ENCODE measurements at regions not wholly inside any gene's neighbourhood (a gene's known extent, or its start where the extent isn't known, plus 50 kb on each side); places are given as distances from the start of the nearest gene placed in this dataset.

DNA sequence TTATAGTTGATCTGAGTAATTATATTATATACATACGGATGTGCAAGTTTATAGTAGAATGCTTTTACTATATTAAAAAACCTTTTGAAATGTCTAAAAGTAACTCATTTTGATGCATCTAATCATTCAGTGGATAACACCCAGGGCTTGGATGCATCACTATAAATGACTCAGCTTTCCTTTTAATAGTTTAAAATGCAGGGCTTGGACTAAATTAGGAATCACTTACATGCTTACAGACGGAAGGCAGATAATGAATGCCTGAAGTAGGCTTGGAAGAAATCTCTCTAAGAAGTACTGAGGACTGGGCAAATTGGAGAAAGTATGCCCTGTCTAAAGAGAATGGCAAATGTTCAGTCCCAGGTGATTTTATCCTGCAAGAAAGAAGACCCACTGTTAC lies 362.5 kb upstream of the CCNH start:
- H3K27me3 Mint-ChIP-seq (ENCODE audit: low read depth): peaks cover 3% of the 10 kb centered on the region
- H3K4me3 Mint-ChIP-seq: no peak overlapping the region
- DNase-seq (ENCODE audit: low spot score): no peak
- H3K27ac Mint-ChIP-seq: no peak overlapping the region
- no peaks in the 10 kb centered on the region for H3K4me1 Mint-ChIP-seq (ENCODE audit: low read depth)
- H3K36me3 Mint-ChIP-seq (ENCODE audit: low read depth): no peaks in the 10 kb centered on the region
- no peaks in the 10 kb centered on the region for H3K9me3 Mint-ChIP-seq

DNA sequence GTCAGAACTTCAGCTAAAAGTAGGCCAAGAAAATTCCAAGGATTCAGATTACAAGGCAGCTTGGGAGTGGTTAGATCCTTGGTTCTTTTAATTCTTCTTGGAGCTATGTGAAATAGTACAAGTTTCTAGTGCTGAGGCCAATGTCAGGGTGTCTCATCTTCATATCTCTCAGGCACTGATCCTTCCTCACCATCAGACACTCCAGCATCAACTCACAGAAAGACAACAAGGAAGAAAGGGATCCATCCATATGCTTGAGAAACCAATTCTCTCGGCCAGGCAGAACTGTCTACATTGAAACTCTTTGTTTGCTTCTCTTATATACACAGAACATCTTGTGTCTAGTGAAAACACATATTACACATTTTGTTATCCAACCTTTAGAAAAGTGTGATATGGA lies 362.1 kb upstream of the CCNH start:
- no peaks in the 10 kb centered on the region for H3K4me1 Mint-ChIP-seq (ENCODE audit: low read depth)
- H3K36me3 Mint-ChIP-seq (ENCODE audit: low read depth): no peaks in the 10 kb centered on the region
- H3K27me3 Mint-ChIP-seq (ENCODE audit: low read depth): peaks cover 3% of the 10 kb centered on the region
- no peak overlapping the region for H3K4me3 Mint-ChIP-seq
- no peaks in the 10 kb centered on the region for H3K9me3 Mint-ChIP-seq
- H3K27ac Mint-ChIP-seq: no peak overlapping the region
- DNase-seq (ENCODE audit: low spot score): no peak

- Mint-ChIP-seq H3K4me1 (ENCODE audit: low read depth) (no peaks in the 10 kb centered on the region), H3K27ac (no peak overlapping the region), H3K27me3 (ENCODE audit: low read depth) (peaks cover 3% of the 10 kb centered on the region), H3K4me3 (no peak overlapping the region), H3K9me3 (no peaks in the 10 kb centered on the region), H3K36me3 (ENCODE audit: low read depth) (no peaks in the 10 kb centered on the region)
- DNase-seq (ENCODE audit: low spot score): no peak
Measured at GRCh38 chr5:87770601-87771121, 357.9 kb upstream of the CCNH start.

GRCh38 chr5:87770016-87770570 lies 357.4 kb upstream of the CCNH start:
- H3K36me3 Mint-ChIP-seq (ENCODE audit: low read depth): no peaks in the 10 kb centered on the region
- no peak overlapping the region for H3K4me3 Mint-ChIP-seq
- H3K9me3 Mint-ChIP-seq: no peaks in the 10 kb centered on the region
- no peak for DNase-seq (ENCODE audit: low spot score)
- no peak overlapping the region for H3K27ac Mint-ChIP-seq
- no peaks in the 10 kb centered on the region for H3K4me1 Mint-ChIP-seq (ENCODE audit: low read depth)
- H3K27me3 Mint-ChIP-seq (ENCODE audit: low read depth): peaks cover 3% of the 10 kb centered on the region

DNA sequence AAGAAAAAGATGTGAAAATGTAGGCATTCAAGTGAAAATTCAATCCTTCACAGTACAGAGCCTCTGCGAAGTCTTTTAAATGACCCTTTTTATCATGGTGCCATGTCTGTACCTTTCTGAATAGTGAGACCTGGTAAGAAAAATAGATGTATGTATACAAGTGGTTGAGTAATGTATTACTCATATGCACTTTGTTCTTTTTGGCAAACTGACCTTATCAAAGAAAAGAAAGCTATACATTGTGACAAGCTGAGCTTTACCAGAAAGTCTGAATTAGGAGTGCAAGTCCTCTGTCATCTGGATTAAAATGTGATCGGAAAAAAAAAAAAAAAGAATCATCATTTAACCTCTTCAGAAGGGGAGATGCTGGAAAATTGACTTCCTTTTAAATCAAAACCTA lies 356.4 kb upstream of the CCNH start:
- Mint-ChIP-seq H3K27ac (no peak overlapping the region), H3K4me1 (ENCODE audit: low read depth) (no peaks in the 10 kb centered on the region), H3K36me3 (ENCODE audit: low read depth) (no peaks in the 10 kb centered on the region), H3K27me3 (ENCODE audit: low read depth) (peaks cover 3% of the 10 kb centered on the region), H3K9me3 (no peaks in the 10 kb centered on the region), H3K4me3 (no peak overlapping the region)
- DNase-seq (ENCODE audit: low spot score): no peak

- no peaks in the 10 kb centered on the region for H3K9me3 Mint-ChIP-seq
- H3K27ac Mint-ChIP-seq: no peak overlapping the region
- no peaks in the 10 kb centered on the region for H3K27me3 Mint-ChIP-seq (ENCODE audit: low read depth)
- no peaks in the 10 kb centered on the region for H3K4me1 Mint-ChIP-seq (ENCODE audit: low read depth)
- DNase-seq (ENCODE audit: low spot score): no peak
- no peak overlapping the region for H3K4me3 Mint-ChIP-seq
- H3K36me3 Mint-ChIP-seq (ENCODE audit: low read depth): no peaks in the 10 kb centered on the region
Measured at GRCh38 chr5:87768190-87768589, 355.5 kb upstream of the CCNH start.

DNA sequence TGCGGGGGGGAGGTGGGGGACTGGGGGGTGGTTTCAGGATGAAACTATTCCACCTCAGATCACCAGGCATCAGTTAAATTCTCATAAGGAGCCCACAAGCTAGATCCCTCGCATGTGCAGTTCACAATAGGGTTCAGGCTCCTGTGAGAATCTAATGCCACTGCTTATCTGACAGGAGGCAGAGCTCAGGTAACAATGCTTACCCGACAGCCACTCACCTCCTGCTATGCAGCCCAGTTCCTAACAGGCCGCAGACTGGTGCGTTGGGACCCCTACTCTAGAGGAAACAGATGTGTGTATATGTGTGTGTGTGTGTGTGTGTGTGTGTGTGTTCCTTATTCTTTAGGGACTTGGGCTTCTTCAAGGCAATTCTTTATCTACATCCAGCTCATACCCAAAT lies 352.3 kb upstream of the CCNH start:
- H3K9me3 Mint-ChIP-seq: no peaks in the 10 kb centered on the region
- no peak overlapping the region for H3K4me3 Mint-ChIP-seq
- H3K27me3 Mint-ChIP-seq (ENCODE audit: low read depth): no peaks in the 10 kb centered on the region
- H3K4me1 Mint-ChIP-seq (ENCODE audit: low read depth): no peaks in the 10 kb centered on the region
- no peak for DNase-seq (ENCODE audit: low spot score)
- H3K36me3 Mint-ChIP-seq (ENCODE audit: low read depth): no peaks in the 10 kb centered on the region
- H3K27ac Mint-ChIP-seq: no peak overlapping the region

GRCh38 chr5:87762631-87763030 lies 349.9 kb upstream of the CCNH start:
- H3K4me1 Mint-ChIP-seq (ENCODE audit: low read depth): no peaks in the 10 kb centered on the region
- H3K4me3 Mint-ChIP-seq: no peak overlapping the region
- no peaks in the 10 kb centered on the region for H3K9me3 Mint-ChIP-seq
- H3K27me3 Mint-ChIP-seq (ENCODE audit: low read depth): no peaks in the 10 kb centered on the region
- DNase-seq (ENCODE audit: low spot score): no peak
- no peaks in the 10 kb centered on the region for H3K36me3 Mint-ChIP-seq (ENCODE audit: low read depth)
- H3K27ac Mint-ChIP-seq: no peak overlapping the region

GRCh38 chr5:87756951-87757350 lies 344.2 kb upstream of the CCNH start:
- H3K27me3 Mint-ChIP-seq (ENCODE audit: low read depth): no peaks in the 10 kb centered on the region
- no peak overlapping the region for H3K27ac Mint-ChIP-seq
- H3K36me3 Mint-ChIP-seq (ENCODE audit: low read depth): no peaks in the 10 kb centered on the region
- no peak for DNase-seq (ENCODE audit: low spot score)
- no peak overlapping the region for H3K4me3 Mint-ChIP-seq
- H3K4me1 Mint-ChIP-seq (ENCODE audit: low read depth): no peaks in the 10 kb centered on the region
- no peaks in the 10 kb centered on the region for H3K9me3 Mint-ChIP-seq

- Mint-ChIP-seq H3K4me3 (no peak overlapping the region), H3K36me3 (ENCODE audit: low read depth) (no peaks in the 10 kb centered on the region), H3K27me3 (ENCODE audit: low read depth) (no peaks in the 10 kb centered on the region), H3K27ac (no peak overlapping the region), H3K4me1 (ENCODE audit: low read depth) (no peaks in the 10 kb centered on the region), H3K9me3 (no peaks in the 10 kb centered on the region)
- DNase-seq (ENCODE audit: low spot score): no peak
Measured at GRCh38 chr5:87755360-87755759, 342.6 kb upstream of the CCNH start.

- Mint-ChIP-seq H3K9me3 (no peaks in the 10 kb centered on the region), H3K36me3 (ENCODE audit: low read depth) (no peaks in the 10 kb centered on the region), H3K4me1 (ENCODE audit: low read depth) (no peaks in the 10 kb centered on the region), H3K27ac (no peak overlapping the region), H3K27me3 (ENCODE audit: low read depth) (no peaks in the 10 kb centered on the region), H3K4me3 (no peak overlapping the region)
- no peak for DNase-seq (ENCODE audit: low spot score)
Measured at GRCh38 chr5:87754009-87754757, 341.5 kb upstream of the CCNH start.

DNA sequence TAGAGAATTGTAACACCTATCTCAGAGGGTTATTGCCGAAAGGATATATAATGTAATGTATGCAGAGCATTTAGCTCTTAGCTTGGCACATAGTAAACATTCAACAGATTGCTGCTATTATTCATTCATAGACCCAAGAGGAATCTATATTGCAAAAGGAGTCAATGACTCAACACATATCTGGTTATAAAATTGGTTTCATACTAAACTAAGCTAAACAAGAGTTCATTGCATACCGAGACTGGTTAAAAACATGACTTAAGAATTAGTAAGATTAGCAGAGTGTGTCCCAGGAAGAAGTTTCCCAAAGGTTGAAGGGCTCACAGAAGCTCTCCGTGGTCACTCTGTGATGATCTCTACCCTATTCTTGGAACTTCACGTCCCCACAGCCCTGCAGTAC lies 339.6 kb upstream of the CCNH start:
- no peak for DNase-seq (ENCODE audit: low spot score)
- H3K9me3 Mint-ChIP-seq: no peaks in the 10 kb centered on the region
- no peak overlapping the region for H3K27ac Mint-ChIP-seq
- H3K27me3 Mint-ChIP-seq (ENCODE audit: low read depth): no peaks in the 10 kb centered on the region
- no peaks in the 10 kb centered on the region for H3K36me3 Mint-ChIP-seq (ENCODE audit: low read depth)
- H3K4me1 Mint-ChIP-seq (ENCODE audit: low read depth): no peaks in the 10 kb centered on the region
- no peak overlapping the region for H3K4me3 Mint-ChIP-seq

DNA sequence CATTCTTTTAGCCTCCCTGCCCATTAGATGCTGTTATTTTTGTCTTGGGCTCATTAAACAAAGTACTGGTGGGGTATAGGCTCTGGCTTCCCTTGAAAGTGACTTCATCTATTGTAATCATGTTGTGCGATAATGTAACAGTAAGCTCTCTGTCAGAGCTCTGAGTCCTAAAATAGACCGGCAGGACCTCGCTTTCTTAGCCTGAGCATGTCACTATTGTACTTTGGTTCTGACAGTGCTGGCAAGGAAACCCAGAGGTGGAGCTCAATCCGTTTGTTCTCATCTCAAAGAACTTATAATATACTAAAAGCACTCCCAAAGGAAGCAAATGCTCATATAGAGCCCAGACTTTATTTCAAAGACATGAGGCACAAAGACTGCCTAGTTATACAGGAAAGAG lies 339.1 kb upstream of the CCNH start:
- H3K9me3 Mint-ChIP-seq: no peaks in the 10 kb centered on the region
- H3K4me3 Mint-ChIP-seq: no peak overlapping the region

GRCh38 chr5:87746891-87747377 lies 334.2 kb upstream of the CCNH start:
- no peaks in the 10 kb centered on the region for H3K36me3 Mint-ChIP-seq (ENCODE audit: low read depth)
- no peak for DNase-seq (ENCODE audit: low spot score)

More for the DNA sequence above, 339.1 kb upstream of the CCNH start:
- Mint-ChIP-seq H3K36me3 (ENCODE audit: low read depth) (no peaks in the 10 kb centered on the region), H3K27me3 (ENCODE audit: low read depth) (no peaks in the 10 kb centered on the region), H3K4me1 (ENCODE audit: low read depth) (no peaks in the 10 kb centered on the region), H3K27ac (no peak overlapping the region)
- DNase-seq (ENCODE audit: low spot score): no peak

More at GRCh38 chr5:87746891-87747377, 334.2 kb upstream of the CCNH start:
- no peaks in the 10 kb centered on the region for H3K9me3 Mint-ChIP-seq
- no peaks in the 10 kb centered on the region for H3K4me1 Mint-ChIP-seq (ENCODE audit: low read depth)
- no peak overlapping the region for H3K4me3 Mint-ChIP-seq
- no peak overlapping the region for H3K27ac Mint-ChIP-seq
- no peaks in the 10 kb centered on the region for H3K27me3 Mint-ChIP-seq (ENCODE audit: low read depth)

Data from T-helper 2 cell treated with Interferon-gamma antibody and Interleukin-4, amounts not matched to agents 5 μg/mL and 100 μg/mL, for 36 hours (primary cell).